A549 (cell line): ENCODE measurements at regions not wholly inside any gene's neighbourhood (a gene's known extent, or its start where the extent isn't known, plus 50 kb on each side); places are given as distances from the start of the nearest gene placed in this dataset.
A peak's percentile ranks its signal among the peaks of the same experiment; 100 is the strongest.
"Not testable (repeated sequence)": the region's sequence is repeated elsewhere in the genome, so short reads cannot be mapped to it uniquely, and the experiment has no call there.

Source experiments
- ATAC-seq, 2 experiments: fragments of 200-7000 bp in 1 of 2; fragments of >200 bp in 1 of 2; cut with Nextera tagmentation in 1 of 2; cut with Tn5 transposase in 1 of 2; 3 replicates each; pipeline versions ENCODE4 v1.8.0 to v1.9.1; 2018 to 2020; ENCODE audit warnings: mild to moderate bottlenecking in 1 of 2, moderate library complexity in 1 of 2
- CTCF ChIA-PET: fragments of 300-600 bp; sonication (Branson Sonifier 250); formaldehyde crosslinking; extraction: SDS; loops from one replicate; lab custom pipeline; 2021; ENCODE audit warnings: antibody characterized with exemption, inconsistent platforms; lab: Yijun Ruan, JAX
- POLR2A ChIA-PET: fragments of 350-600 bp; formaldehyde crosslinking; extraction: SDS; loops from one replicate; lab custom pipeline; 2021; ENCODE audit warnings: antibody characterized with exemption, inconsistent platforms; lab: Yijun Ruan, JAX
- DNase-seq, 2 experiments: peaks; one replicate each; pipeline versions ENCODE4 v3.0.0 to v3.0.0-alpha.2; 2011 to 2016; ENCODE audit warnings: low read depth in 1 of 2, low spot score in 1 of 2
- FAIRE-seq: peaks from 2 replicates; lab custom pipeline; 2011; peaks lifted over from hg19 to GRCh38; lab: Jason Lieb, UNC
- H3K27ac ChIP-seq, 2 experiments: fragments of >200 bp; sonication (Bioruptor Twin); formaldehyde crosslinking; 3 replicates each; pipeline ENCODE4 v1.5.1; 2016 to 2017
- H3K4me1 ChIP-seq: fragments of >200 bp; sonication (Bioruptor Twin); formaldehyde crosslinking; 3 replicates; pipeline ENCODE4 v1.6.1; 2016
- H3K4me2 ChIP-seq: fragments of >200 bp; sonication (Bioruptor Twin); formaldehyde crosslinking; 3 replicates; pipeline ENCODE4 v1.6.1; 2016
- H3K4me3 ChIP-seq: fragments of >200 bp; sonication (Bioruptor Twin); formaldehyde crosslinking; 3 replicates; pipeline ENCODE4 v1.5.1; 2016
- H3K9me3 ChIP-seq: fragments of >200 bp; sonication (Bioruptor Twin); formaldehyde crosslinking; 3 replicates; pipeline ENCODE4 v1.6.1; 2016
- BHLHE40 ChIP-seq: IDR thresholded peaks from 2 replicates; pipeline ENCODE4 v1.6.1; 2012; ENCODE audit warnings: low read depth, low read length, inconsistent platforms
- FOSL2 ChIP-seq, 2 experiments: fragments of 450-650 bp in 1 of 2; fragments of >200 bp in 1 of 2; sonication (Bioruptor Twin) in 1 of 2; formaldehyde crosslinking; IDR thresholded peaks; 2 replicates each; pipeline versions ENCODE4 v1.5.0 to v1.6.1; 2016 to 2020; ENCODE audit warnings: mild to moderate bottlenecking in 1 of 2, moderate library complexity in 1 of 2
- FOXS1 ChIP-seq: fragments of 250-450 bp; sonication (Bioruptor Pico); IDR thresholded peaks from 2 replicates; pipeline ENCODE4 v1.5.0; 2020; ENCODE audit warnings: mild to moderate bottlenecking, moderate library complexity
- GATA3 ChIP-seq: IDR thresholded peaks from 2 replicates; pipeline ENCODE4 v1.6.1; 2012; ENCODE audit warnings: borderline replicate concordance
- HOXA7 ChIP-seq: fragments of 250-450 bp; sonication (Bioruptor Pico); IDR thresholded peaks from 2 replicates; pipeline ENCODE4 v1.5.0; 2020; ENCODE audit warnings: mild to moderate bottlenecking, moderate library complexity
- HOXB5 ChIP-seq: fragments of 250-450 bp; sonication (Bioruptor Pico); IDR thresholded peaks from 2 replicates; pipeline ENCODE4 v1.5.0; 2020; ENCODE audit warnings: mild to moderate bottlenecking, moderate library complexity
- JUN ChIP-seq, 2 experiments: fragments of >200 bp; sonication (Bioruptor Twin); formaldehyde crosslinking; IDR thresholded peaks; 2 replicates in 1 of 2; 3 replicates in 1 of 2; pipeline ENCODE4 v1.6.1; 2016 to 2017
- JUNB ChIP-seq: fragments of >200 bp; sonication (Bioruptor Twin); formaldehyde crosslinking; IDR thresholded peaks from 2 replicates; pipeline ENCODE4 v1.6.1; 2016
- MAFK ChIP-seq: fragments of 450-650 bp; IDR thresholded peaks from 2 replicates; pipeline ENCODE4 v1.6.1; 2014; ENCODE audit not compliant: partially characterized antibody
- MAX ChIP-seq: IDR thresholded peaks from 2 replicates; pipeline ENCODE4 v1.6.1; 2012
- MAZ ChIP-seq: fragments of 150-350 bp; IDR thresholded peaks from 2 replicates; pipeline ENCODE4 v1.6.1; 2014; ENCODE audit warnings: antibody characterized with exemption, low read depth, low read length, borderline replicate concordance
- MYC ChIP-seq: IDR thresholded peaks from 2 replicates; pipeline ENCODE4 v1.6.1; 2012; ENCODE audit warnings: mild to moderate bottlenecking, inconsistent platforms, low read length, improper control_type of control experiment, borderline replicate concordance
- NR3C1 ChIP-seq: fragments of >200 bp; sonication (Bioruptor Twin); formaldehyde crosslinking; IDR thresholded peaks from 3 replicates; pipeline ENCODE4 v1.6.1; 2017
- PBX3 ChIP-seq: IDR thresholded peaks from 2 replicates; pipeline ENCODE4 v1.6.1; 2012
- PHF8 ChIP-seq: fragments of 200-600 bp; sonication (generic); IDR thresholded peaks from 2 replicates; pipeline ENCODE4 v1.6.1; 2016; ENCODE audit warnings: low read depth, mild to moderate bottlenecking, antibody characterized with exemption, moderate library complexity, borderline replicate concordance
- POLR2A ChIP-seq: IDR thresholded peaks from 2 replicates; pipeline ENCODE4 v1.6.1; 2012; ENCODE audit warnings: mild to moderate bottlenecking, low read length
- RAD21 ChIP-seq, 2 experiments: fragments of >200 bp in 1 of 2; sonication (Bioruptor Twin) in 1 of 2; formaldehyde crosslinking in 1 of 2; IDR thresholded peaks in 1 of 2; conservative IDR thresholded peaks in 1 of 2; 2 replicates in 1 of 2; 3 replicates in 1 of 2; pipeline ENCODE4 v1.6.1; 2012 to 2018; ENCODE audit warnings: inconsistent platforms in 1 of 2
- RARB ChIP-seq: fragments of 250-450 bp; sonication (Bioruptor Pico); IDR thresholded peaks from 2 replicates; pipeline ENCODE4 v1.8.0; 2021; ENCODE audit warnings: mild to moderate bottlenecking, moderate library complexity
- RCOR1 ChIP-seq: fragments of 150-350 bp; IDR thresholded peaks from 2 replicates; pipeline ENCODE4 v1.6.1; 2014; ENCODE audit warnings: antibody characterized with exemption, low read length, low read depth
- TP53 ChIP-seq: fragments of 250-450 bp; sonication (Bioruptor Pico); IDR thresholded peaks from 2 replicates; pipeline ENCODE4 v1.5.0; 2021; ENCODE audit warnings: mild to moderate bottlenecking, moderate library complexity
- ZNF302 ChIP-seq: fragments of 250-450 bp; sonication (Bioruptor Pico); IDR thresholded peaks from 2 replicates; pipeline ENCODE4 v1.9.0; 2021; ENCODE audit warnings: inconsistent platforms, mild to moderate bottlenecking, moderate library complexity
- WGBS: methylation state at CpG from one replicate; pipeline ENCODE4 v1.1.6; 2017; ENCODE audit errors: missing lambda C conversion rate; 5-methylcytosine and 5-hydroxymethylcytosine counted together

GRCh38 chr7:108667216-108667615, 97.5 kb downstream of the DNAJB9 start:
- TF ChIP-seq BHLHE40 (no peak), PBX3 (no peak)
- WGBS = 12% methylated on average over 2 of the region's 2 CpGs
- POLR2A ChIA-PET = no interaction called here
- FAIRE-seq (no peak), ATAC-seq (no peak), DNase-seq (no peak)
- Histone ChIP-seq H3K9me3 (no peaks in the 10 kb centered on the region), H3K27ac (no peak overlapping the region), H3K4me2 (no peak overlapping the region), H3K4me1 (no peaks in the 10 kb centered on the region), H3K4me3 (no peak overlapping the region)
- CTCF ChIA-PET = no interaction called here

- CTCF ChIA-PET = interaction anchor here (1.6 kb wide), 1 partner anchor 10 kb away, joined by 5 read pairs; no protein-coding TSS in a partner anchor
- DNase-seq = no peak
- no peaks in the 10 kb centered on the region for H3K4me1 ChIP-seq
- H3K27ac ChIP-seq = no peak overlapping the region
- TF ChIP-seq HOXB5 (no peak), POLR2A (no peak), MAFK (no peak), NR3C1 (no peak), HOXA7 (CRISPR knock-in tag) (no peak), MYC (no peak), PHF8 (no peak), TP53 (no peak), JUN (IDR thresholded peaks at IDR 0.05) (no peak), RAD21 (conservative IDR thresholded peaks at IDR 0.05 in 1 of 2, IDR thresholded peaks at IDR 0.05 in 1 of 2) (no peak), ZNF302 (CRISPR knock-in tag) (no peak), FOSL2 (IDR thresholded peaks at IDR 0.05) (no peak), FOSL2 (CRISPR knock-in tag; IDR thresholded peaks at IDR 0.05) (no peak), MAZ (no peak)
- TF ChIP-seq, all 56 proteins: peak for 0
- Histone ChIP-seq H3K4me3 (no peak overlapping the region), H3K9me3 (no peaks in the 10 kb centered on the region), H3K4me2 (no peak overlapping the region)
- no peak for ATAC-seq
- POLR2A ChIA-PET = no interaction called here
- no peak for FAIRE-seq
These were observed 100.3 kb downstream of the DNAJB9 start for GRCh38 chr7:108669958-108670357.

GRCh38 chr7:108673699-108674098, 104.0 kb downstream of the DNAJB9 start:
- H3K4me1 ChIP-seq, ATAC-seq, H3K27ac ChIP-seq, H3K9me3 ChIP-seq, H3K4me3 ChIP-seq, POLR2A ChIA-PET, FAIRE-seq, H3K4me2 ChIP-seq, DNase-seq, CTCF ChIA-PET: not testable (repeated sequence)
- 7% methylated on average over 3 of the region's 3 CpGs for WGBS

GRCh38 chr7:108684629-108685028, 115.0 kb downstream of the DNAJB9 start:
- no peak overlapping the region for H3K4me3 ChIP-seq
- no peak overlapping the region for H3K27ac ChIP-seq
- no peak overlapping the region for H3K4me2 ChIP-seq
- WGBS = 5% methylated on average over 4 of the region's 4 CpGs
- H3K9me3 ChIP-seq = no peaks in the 10 kb centered on the region
- no peak for DNase-seq
- no peak for FAIRE-seq
- POLR2A ChIA-PET = no interaction called here
- TF ChIP-seq GATA3 (no peak), MAX (no peak), JUNB (no peak), RARB (CRISPR knock-in tag) (no peak), PBX3 (no peak), FOXS1 (CRISPR knock-in tag) (no peak), FOSL2 (IDR thresholded peaks at IDR 0.05) (no peak), FOSL2 (CRISPR knock-in tag; IDR thresholded peaks at IDR 0.05) (peak; percentile 77), RCOR1 (no peak)
- H3K4me1 ChIP-seq = 0 out of 3 replicates have a peak, but pooled peaks cover 4% of the 10 kb centered on the region
- no peak for ATAC-seq
- CTCF ChIA-PET = no interaction called here
